B cell (primary cell): ENCODE measurements at regions not wholly inside any gene's neighbourhood (a gene's known extent, or its start where the extent isn't known, plus 50 kb on each side); places are given as distances from the start of the nearest gene placed in this dataset. TPM values are rescaled to one million over a fixed set of nuclear protein-coding genes. Genes with fewer than 3 reads are reported as not detected.

ENCODE experiments used
- small RNA-seq: library from RNA; depleted of rRNA; stranded (forward); fragments of <200 nt; gene quantifications from one replicate; pipeline ENCODE3, GENCODE V24; 2012; ENCODE audit warnings: low replicate concordance, low read depth; ENCODE audit not compliant: insufficient read length

Small RNA genes in the stretch of these regions (small RNA-seq; reads per million reads assigned to genes)
- not detected for gene AC103855.4
